ENCODE measurements at regions not wholly inside any gene's neighbourhood (a gene's known extent, or its start where the extent isn't known, plus 50 kb on each side); places are given as distances from the start of the nearest gene placed in this dataset.

DNA sequence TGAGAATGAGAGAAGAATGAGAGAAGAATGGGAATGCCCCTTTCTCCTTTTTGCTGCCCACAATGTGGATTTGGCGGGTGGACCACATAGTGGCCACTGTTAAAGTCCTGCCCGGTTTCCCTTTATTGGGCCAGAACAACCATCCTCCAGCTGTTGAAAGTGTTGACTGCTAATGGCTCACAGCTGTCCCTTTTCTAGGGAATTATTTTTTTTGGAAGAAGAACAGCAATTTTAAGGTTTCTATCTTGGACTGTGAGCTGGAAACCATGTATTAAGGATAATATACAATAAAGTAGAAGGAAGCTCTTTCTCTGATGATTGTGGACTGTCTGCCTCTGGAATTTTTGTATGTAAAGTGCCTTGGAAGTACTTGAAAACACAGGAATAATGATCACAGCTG, 185.9 kb downstream of the DMRT2 start:
- no peak for TF ChIP-seq EZH2 (IDR thresholded peaks at IDR 0.05; ENCODE audit: borderline replicate concordance, low read length)
- TF ChIP-seq, protein P1, sequence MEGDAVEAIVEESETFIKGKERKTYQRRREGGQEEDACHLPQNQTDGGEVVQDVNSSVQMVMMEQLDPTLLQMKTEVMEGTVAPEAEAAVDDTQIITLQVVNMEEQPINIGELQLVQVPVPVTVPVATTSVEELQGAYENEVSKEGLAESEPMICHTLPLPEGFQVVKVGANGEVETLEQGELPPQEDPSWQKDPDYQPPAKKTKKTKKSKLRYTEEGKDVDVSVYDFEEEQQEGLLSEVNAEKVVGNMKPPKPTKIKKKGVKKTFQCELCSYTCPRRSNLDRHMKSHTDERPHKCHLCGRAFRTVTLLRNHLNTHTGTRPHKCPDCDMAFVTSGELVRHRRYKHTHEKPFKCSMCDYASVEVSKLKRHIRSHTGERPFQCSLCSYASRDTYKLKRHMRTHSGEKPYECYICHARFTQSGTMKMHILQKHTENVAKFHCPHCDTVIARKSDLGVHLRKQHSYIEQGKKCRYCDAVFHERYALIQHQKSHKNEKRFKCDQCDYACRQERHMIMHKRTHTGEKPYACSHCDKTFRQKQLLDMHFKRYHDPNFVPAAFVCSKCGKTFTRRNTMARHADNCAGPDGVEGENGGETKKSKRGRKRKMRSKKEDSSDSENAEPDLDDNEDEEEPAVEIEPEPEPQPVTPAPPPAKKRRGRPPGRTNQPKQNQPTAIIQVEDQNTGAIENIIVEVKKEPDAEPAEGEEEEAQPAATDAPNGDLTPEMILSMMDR (IDR thresholded peaks at IDR 0.05; ENCODE audit: low read length), result no peak

Data from OCI-LY1 (cell line).